Spleen (tissue), 7 donors: ENCODE measurements at regions not wholly inside any gene's neighbourhood (a gene's known extent, or its start where the extent isn't known, plus 50 kb on each side); places are given as distances from the start of the nearest gene placed in this dataset.

Experiments used
- CTCF ChIP-seq, 11 experiments: fragments of 200-600 bp in 7 of 11; fragments of 450-650 bp in 4 of 11; sonication (generic) in 4 of 11; IDR thresholded peaks in 8 of 11; conservative IDR thresholded peaks in 3 of 11; 1 replicate in 7 of 11; 2 replicates in 4 of 11; pipeline versions ENCODE4 v1.4.0 to v1.8.0; 2016 to 2021; ENCODE audit warnings: antibody characterized with exemption in 11 of 11, inconsistent platforms in 4 of 11, mild to moderate bottlenecking in 1 of 11
- POLR2A ChIP-seq, 3 donors: fragments of 450-650 bp; IDR thresholded peaks; one replicate each; pipeline ENCODE4 v1.5.1; 2017; ENCODE audit warnings: antibody characterized with exemption in 3 of 3, mild to moderate bottlenecking in 1 of 3
- POLR2AphosphoS5 ChIP-seq, 3 donors: sonication (generic); formaldehyde crosslinking; IDR thresholded peaks; one replicate each; pipeline ENCODE4 v1.5.1; 2017; ENCODE audit warnings: antibody characterized with exemption in 3 of 3
- donor health status: DM: no; HTN: no; CAD: no; lungs with moderate emphysema.
- donor health status: DM: no; HTN: no; CAD: no.
- donor health status: DM: no; HTN: no; CAD: no.

- TF ChIP-seq CTCF (IDR thresholded peaks at IDR 0.05 in 8 of 11, conservative IDR thresholded peaks at IDR 0.05 in 3 of 11) (no peak), POLR2A (IDR thresholded peaks at IDR 0.05) (no peak), POLR2AphosphoS5 (IDR thresholded peaks at IDR 0.05) (no peak)
Measured at GRCh38 chr15:58378241-58379085, 53.3 kb upstream of the LIPC start.
